HCT116 (cell line): ENCODE measurements at regions not wholly inside any gene's neighbourhood (a gene's known extent, or its start where the extent isn't known, plus 50 kb on each side); places are given as distances from the start of the nearest gene placed in this dataset.

Source experiments
- CTCF ChIP-seq, 3 experiments: fragments of 200-600 bp in 1 of 3; sonication (generic) in 1 of 3; IDR thresholded peaks in 2 of 3; conservative IDR thresholded peaks in 1 of 3; 2 replicates each; pipeline ENCODE4 v1.5.1; 2012 to 2017; ENCODE audit warnings: low read depth in 2 of 3, low read length in 2 of 3, antibody characterized with exemption in 1 of 3, borderline replicate concordance in 1 of 3, control low read depth in 1 of 3, mild to moderate bottlenecking in 1 of 3, mixed read lengths in 1 of 3, mixed run types in 1 of 3, moderate library complexity in 1 of 3; ENCODE audit not compliant: insufficient read depth in 1 of 3
- EZH2phosphoT487 ChIP-seq: fragments of 200-600 bp; IDR thresholded peaks from 2 replicates; pipeline ENCODE4 v1.6.1; 2018; ENCODE audit warnings: antibody characterized with exemption, borderline replicate concordance
- FOSL1 ChIP-seq: IDR thresholded peaks from 2 replicates; pipeline ENCODE4 v1.6.1; 2012; ENCODE audit warnings: low read depth
- MAX ChIP-seq: IDR thresholded peaks from 2 replicates; pipeline ENCODE4 v1.6.1; 2012
- POLR2A ChIP-seq: IDR thresholded peaks from 2 replicates; pipeline ENCODE4 v1.7.0; 2011; ENCODE audit warnings: borderline replicate concordance; ENCODE audit not compliant: insufficient read depth, insufficient read length; ENCODE audit errors: extremely low read depth
- POLR2AphosphoS5 ChIP-seq: IDR thresholded peaks from 2 replicates; pipeline ENCODE4 v1.6.1; 2011; ENCODE audit warnings: mild to moderate bottlenecking, low read depth, low read length, moderate library complexity
- REST ChIP-seq: IDR thresholded peaks from 2 replicates; pipeline ENCODE4 v1.6.1; 2012; ENCODE audit warnings: low read depth
- YY1 ChIP-seq: IDR thresholded peaks from 2 replicates; pipeline ENCODE4 v1.6.1; 2011; ENCODE audit warnings: low read length, low read depth, moderate library complexity, mild to moderate bottlenecking; ENCODE audit not compliant: insufficient replicate concordance; ENCODE audit errors: extremely low read depth

- no peak for TF ChIP-seq YY1
- TF ChIP-seq CTCF (IDR thresholded peaks at IDR 0.05 in 2 of 3, conservative IDR thresholded peaks at IDR 0.05 in 1 of 3; ENCODE audit: borderline replicate concordance in 1 of 3, insufficient read depth in 1 of 3, low read depth in 2 of 3, low read length in 2 of 3), result no peak
- no peak for TF ChIP-seq FOSL1
- TF ChIP-seq POLR2A, result no peak
- no peak for TF ChIP-seq POLR2AphosphoS5
- no peak for TF ChIP-seq EZH2phosphoT487
- TF ChIP-seq MAX, result no peak
- no peak for TF ChIP-seq REST
Measured at GRCh38 chr3:15933439-15934139, 135.8 kb upstream of the ANKRD28 start.
